GM21526 (cell line): ENCODE measurements at regions not wholly inside any gene's neighbourhood (a gene's known extent, or its start where the extent isn't known, plus 50 kb on each side); places are given as distances from the start of the nearest gene placed in this dataset.

ENCODE experiments used
- ATAC-seq: cut with Tn5 transposase; IDR thresholded peaks from one replicate; pipeline ENCODE4 v1.9.1; 2021; ENCODE audit warnings: moderate library complexity; ENCODE audit not compliant: unreplicated experiment, low FRiP score

- ATAC-seq = no peak
Measured at GRCh38 chr6:40706178-40706577, 119.0 kb upstream of the LRFN2 start.

GRCh38 chr6:40705354-40705753 is 118.2 kb upstream of the LRFN2 start:
- no peak for ATAC-seq

GRCh38 chr6:40701352-40702007 is 114.3 kb upstream of the LRFN2 start:
- ATAC-seq = no peak

GRCh38 chr6:40700006-40700580 is 112.9 kb upstream of the LRFN2 start:
- no peak for ATAC-seq

- ATAC-seq = no peak
Measured at GRCh38 chr6:40695750-40696415, 108.7 kb upstream of the LRFN2 start.

GRCh38 chr6:40695114-40695513 is 108.0 kb upstream of the LRFN2 start:
- no peak for ATAC-seq

- no peak for ATAC-seq
Measured at GRCh38 chr6:40693768-40694167, 106.6 kb upstream of the LRFN2 start.

GRCh38 chr6:40692337-40692736 is 105.2 kb upstream of the LRFN2 start:
- ATAC-seq = no peak

GRCh38 chr6:40689185-40689584 is 102.0 kb upstream of the LRFN2 start:
- ATAC-seq = no peak

- ATAC-seq = no peak
Measured at GRCh38 chr6:40688214-40688761, 101.1 kb upstream of the LRFN2 start.

- ATAC-seq = no peak
Measured at GRCh38 chr6:40685862-40686261, 98.7 kb upstream of the LRFN2 start.

- ATAC-seq = no peak
Measured at GRCh38 chr6:40681622-40682021, 94.5 kb upstream of the LRFN2 start.

GRCh38 chr6:40678941-40679340 is 91.8 kb upstream of the LRFN2 start:
- ATAC-seq = no peak

- ATAC-seq = no peak
Measured at GRCh38 chr6:40674170-40674569, 87.0 kb upstream of the LRFN2 start.

- ATAC-seq = no peak
Measured at GRCh38 chr6:40672087-40672486, 84.9 kb upstream of the LRFN2 start.

GRCh38 chr6:40671694-40672050 is 84.5 kb upstream of the LRFN2 start:
- no peak for ATAC-seq

GRCh38 chr6:40671001-40671693 is 84.0 kb upstream of the LRFN2 start:
- ATAC-seq = no peak

GRCh38 chr6:40669343-40669742 is 82.2 kb upstream of the LRFN2 start:
- ATAC-seq = no peak

- no peak for ATAC-seq
Measured at GRCh38 chr6:40668203-40668602, 81.0 kb upstream of the LRFN2 start.

- ATAC-seq = no peak
Measured at GRCh38 chr6:40666530-40666929, 79.4 kb upstream of the LRFN2 start.

- no peak for ATAC-seq
Measured at GRCh38 chr6:40661726-40662125, 74.6 kb upstream of the LRFN2 start.
